Upper lobe of left lung (tissue), 6 donors: ENCODE measurements at regions not wholly inside any gene's neighbourhood (a gene's known extent, or its start where the extent isn't known, plus 50 kb on each side); places are given as distances from the start of the nearest gene placed in this dataset.
"Not testable (repeated sequence)": the region's sequence is repeated elsewhere in the genome, so short reads cannot be mapped to it uniquely, and the experiment has no call there.

Experiments
- ATAC-seq, 2 donors: fragments of 200-7000 bp; cut with Tn5 transposase; one replicate each; pipeline ENCODE4 v1.9.1; 2022; ENCODE audit warnings: mild to moderate bottlenecking in 2 of 2, moderate library complexity in 2 of 2; ENCODE audit not compliant: low FRiP score in 2 of 2
- DNase-seq, 2 donors: peaks; one replicate each; pipeline ENCODE4 v3.0.0-alpha.2; 2019 to 2020
- H3K27ac ChIP-seq, 4 donors: fragments of 200-600 bp; sonication (generic); one replicate each; pipeline ENCODE4 v1.5.1; 2016 to 2019
- H3K27me3 ChIP-seq, 4 donors: fragments of 200-600 bp; sonication (generic); one replicate each; pipeline ENCODE4 v1.5.1; 2017 to 2019
- H3K36me3 ChIP-seq, 4 donors: fragments of 200-600 bp; sonication (generic); one replicate each; pipeline ENCODE4 v1.5.1; 2016 to 2019
- H3K4me1 ChIP-seq, 4 donors: fragments of 200-600 bp; sonication (generic); one replicate each; pipeline ENCODE4 v1.5.1; 2018 to 2019
- H3K4me3 ChIP-seq, 4 donors: fragments of 200-600 bp; sonication (generic); one replicate each; pipeline ENCODE4 v1.5.1; 2017 to 2019; ENCODE audit warnings: mild to moderate bottlenecking in 2 of 4, moderate library complexity in 1 of 4
- H3K9me3 ChIP-seq, 4 donors: fragments of 200-600 bp; sonication (generic); one replicate each; pipeline ENCODE4 v1.5.1; 2018 to 2019
- CTCF ChIP-seq, 6 experiments: fragments of 450-650 bp in 4 of 6; fragments of 200-600 bp in 2 of 6; sonication (generic) in 2 of 6; IDR thresholded peaks; one replicate each; pipeline ENCODE4 v1.5.1; 2016 to 2019; ENCODE audit warnings: antibody characterized with exemption in 6 of 6
- EP300 ChIP-seq, 4 donors: sonication (generic); formaldehyde crosslinking; IDR thresholded peaks; one replicate each; pipeline ENCODE4 v1.5.1; 2017; ENCODE audit warnings: antibody characterized with exemption in 4 of 4, control low read depth in 2 of 4
- POLR2A ChIP-seq, 4 donors: fragments of 450-650 bp; IDR thresholded peaks; one replicate each; pipeline ENCODE4 v1.5.1; 2016 to 2017; ENCODE audit warnings: antibody characterized with exemption in 4 of 4, mild to moderate bottlenecking in 2 of 4
- POLR2AphosphoS5 ChIP-seq, 2 donors: sonication (generic); formaldehyde crosslinking; IDR thresholded peaks; one replicate each; pipeline ENCODE4 v1.5.1; 2017; ENCODE audit warnings: antibody characterized with exemption in 2 of 2
- WGBS, 2 donors: methylation state at CpG; one replicate each; pipeline ENCODE4 v1.1.5; 2017 to 2018; 5-methylcytosine and 5-hydroxymethylcytosine counted together
- donor health status: DM: no; HTN: no; CAD: no; lungs with moderate emphysema.
- donor health status: DM: no; HTN: yes; CAD: no; lungs with severe emphysema.

DNA sequence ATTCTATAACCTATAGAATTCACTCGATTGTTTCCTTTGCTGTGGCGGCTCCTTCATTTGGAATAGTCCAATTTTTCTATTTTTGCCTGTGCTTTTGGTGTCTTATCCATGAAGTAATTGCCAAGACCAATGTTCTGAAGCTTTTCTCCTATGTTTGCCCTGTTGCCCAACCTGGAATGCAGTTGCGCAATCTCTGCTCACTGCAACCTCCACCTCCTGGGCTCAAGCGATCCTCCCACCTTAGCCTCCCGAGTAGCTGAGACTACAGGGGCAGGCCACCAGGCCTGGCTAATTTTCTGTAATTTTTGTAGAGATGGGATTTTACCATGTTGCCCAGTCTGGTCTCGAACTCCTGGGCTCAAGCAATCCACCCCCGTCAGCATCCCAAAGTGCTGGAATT, 163.5 kb downstream of the OR2B2 start:
- TF ChIP-seq CTCF (IDR thresholded peaks at IDR 0.05) (no peak), EP300 (IDR thresholded peaks at IDR 0.05) (no peak), POLR2A (IDR thresholded peaks at IDR 0.05) (no peak), POLR2AphosphoS5 (IDR thresholded peaks at IDR 0.05) (no peak)
- no peaks in the 10 kb centered on the region for H3K27me3 ChIP-seq
- no peaks in the 10 kb centered on the region for H3K36me3 ChIP-seq
- no peak for ATAC-seq
- no peak overlapping the region for H3K27ac ChIP-seq
- DNase-seq: no peak
- whole genome bisulfite sequencing, 2 donors: 88 to 89% methylated on average over 7 of the region's 7 CpGs
- H3K4me1 ChIP-seq: peaks cover 0 to 2% (median under 1%) of the 10 kb centered on the region in 4 donors
- no peak overlapping the region for H3K4me3 ChIP-seq
- no peaks in the 10 kb centered on the region for H3K9me3 ChIP-seq

DNA sequence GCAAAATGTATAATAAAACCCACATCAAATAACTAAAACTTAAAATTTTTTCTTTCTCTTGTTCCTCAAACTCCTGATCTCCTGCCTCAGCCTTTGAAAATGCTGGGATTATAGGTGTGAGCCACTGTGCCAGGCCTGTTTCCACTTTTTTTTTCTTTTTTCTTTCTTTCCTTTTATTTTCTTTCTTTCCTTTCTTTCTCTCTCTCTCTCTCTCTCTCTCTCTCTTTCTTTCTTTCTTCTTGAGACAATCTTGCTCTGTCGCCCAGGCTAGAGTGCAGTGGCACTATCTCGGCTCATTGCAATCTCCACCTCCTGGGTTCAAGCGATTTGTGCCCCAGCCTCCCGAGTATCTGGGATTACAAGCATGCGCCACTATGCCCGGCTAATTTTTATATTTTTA, 164.6 kb downstream of the OR2B2 start:
- TF ChIP-seq POLR2AphosphoS5 (IDR thresholded peaks at IDR 0.05) (no peak), CTCF (IDR thresholded peaks at IDR 0.05) (no peak), POLR2A (IDR thresholded peaks at IDR 0.05) (no peak)
- no peak overlapping the region for H3K4me3 ChIP-seq
- no peak for ATAC-seq
- no peak overlapping the region for H3K27ac ChIP-seq
- H3K36me3 ChIP-seq: no peaks in the 10 kb centered on the region
- no peaks in the 10 kb centered on the region for H3K27me3 ChIP-seq
- 85 to 94% methylated on average over 6 of the region's 6 CpGs for WGBS, 2 donors
- H3K9me3 ChIP-seq: no peaks in the 10 kb centered on the region
- DNase-seq: no peak
- H3K4me1 ChIP-seq: no peaks in the 10 kb centered on the region

- not testable (repeated sequence) for DNase-seq, H3K36me3 ChIP-seq, H3K27me3 ChIP-seq, ATAC-seq, H3K27ac ChIP-seq, H3K4me3 ChIP-seq, H3K4me1 ChIP-seq, H3K9me3 ChIP-seq
- WGBS, 2 donors: 52 to 62% methylated on average over 4 of the region's 4 CpGs
These were observed 165.3 kb downstream of the OR2B2 start for GRCh38 chr6:27746860-27747259.

GRCh38 chr6:27743787-27744186, 168.4 kb downstream of the OR2B2 start:
- H3K27ac ChIP-seq: no peak overlapping the region
- no peak overlapping the region for H3K4me3 ChIP-seq
- 16 to 28% methylated on average over 7 of the region's 7 CpGs for WGBS, 2 donors
- H3K4me1 ChIP-seq: no peaks in the 10 kb centered on the region
- no peak for DNase-seq
- no peaks in the 10 kb centered on the region for H3K36me3 ChIP-seq
- no peaks in the 10 kb centered on the region for H3K9me3 ChIP-seq
- no peak for TF ChIP-seq EP300 (IDR thresholded peaks at IDR 0.05)
- TF ChIP-seq POLR2A (IDR thresholded peaks at IDR 0.05): no peak
- no peak for TF ChIP-seq CTCF (IDR thresholded peaks at IDR 0.05)
- no peak for ATAC-seq
- H3K27me3 ChIP-seq: no peaks in the 10 kb centered on the region

GRCh38 chr6:27742833-27743573, 169.2 kb downstream of the OR2B2 start:
- TF ChIP-seq CTCF (IDR thresholded peaks at IDR 0.05) (no peak), POLR2A (IDR thresholded peaks at IDR 0.05) (no peak), EP300 (IDR thresholded peaks at IDR 0.05) (no peak), POLR2AphosphoS5 (IDR thresholded peaks at IDR 0.05) (no peak)
- no peaks in the 10 kb centered on the region for H3K4me1 ChIP-seq
- ATAC-seq (no peak), DNase-seq (no peak)
- no peaks in the 10 kb centered on the region for H3K9me3 ChIP-seq
- H3K27ac ChIP-seq: no peak overlapping the region
- H3K27me3 ChIP-seq: no peaks in the 10 kb centered on the region
- no peak overlapping the region for H3K4me3 ChIP-seq
- 46 to 65% methylated on average over 10 of the region's 10 CpGs for WGBS, 2 donors
- no peaks in the 10 kb centered on the region for H3K36me3 ChIP-seq

GRCh38 chr6:27739902-27740301, 172.3 kb downstream of the OR2B2 start:
- ATAC-seq, H3K4me3 ChIP-seq, DNase-seq, H3K4me1 ChIP-seq, H3K9me3 ChIP-seq, H3K27ac ChIP-seq, H3K36me3 ChIP-seq, H3K27me3 ChIP-seq: not testable (repeated sequence)
- 90% methylated on average over 8 of the region's 8 CpGs for WGBS, 2 donors
